WTC11 (cell line): ENCODE measurements at regions not wholly inside any gene's neighbourhood (a gene's known extent, or its start where the extent isn't known, plus 50 kb on each side); places are given as distances from the start of the nearest gene placed in this dataset.

ENCODE experiments used
- E2F4 ChIP-seq: sonication (generic); formaldehyde crosslinking; IDR thresholded peaks from 2 replicates; pipeline ENCODE4 v1.8.1; 2022; ENCODE audit warnings: low read depth, mild to moderate bottlenecking, moderate library complexity, missing genetic modification reagents, borderline replicate concordance
- HMGXB4 ChIP-seq: sonication (generic); formaldehyde crosslinking; IDR thresholded peaks from 2 replicates; pipeline ENCODE4 v1.8.1; 2023; ENCODE audit warnings: mild to moderate bottlenecking, moderate library complexity, missing genetic modification reagents
- KAT7 ChIP-seq: sonication (generic); formaldehyde crosslinking; IDR thresholded peaks from 2 replicates; pipeline ENCODE4 v1.8.1; 2023; ENCODE audit warnings: missing genetic modification reagents, mild to moderate bottlenecking, borderline replicate concordance
- NR1H2 ChIP-seq: sonication (generic); formaldehyde crosslinking; IDR thresholded peaks from 2 replicates; pipeline ENCODE4 v1.9.0; 2021; ENCODE audit warnings: mild to moderate bottlenecking, moderate library complexity, missing genetic modification reagents
- SMAD3 ChIP-seq: sonication (generic); formaldehyde crosslinking; IDR thresholded peaks from 2 replicates; pipeline ENCODE4 v1.8.0; 2022; ENCODE audit warnings: missing genetic modification reagents, mild to moderate bottlenecking, borderline replicate concordance
- TF ChIP-seq, protein P1 (sequence below): fragments of 200-600 bp; IDR thresholded peaks from 2 replicates; pipeline ENCODE4 v1.8.0; 2022; ENCODE audit warnings: antibody characterized with exemption
- TF ChIP-seq, protein P2 (sequence below): sonication (generic); formaldehyde crosslinking; conservative IDR thresholded peaks from 2 replicates; pipeline ENCODE4 v1.8.1; 2023; ENCODE audit warnings: mild to moderate bottlenecking, low read depth, missing genetic modification reagents, moderate library complexity
- TF ChIP-seq, protein P3 (sequence below): sonication (generic); formaldehyde crosslinking; IDR thresholded peaks from 2 replicates; pipeline ENCODE4 v1.8.1; 2023; ENCODE audit warnings: mild to moderate bottlenecking, missing genetic modification reagents, moderate library complexity

GRCh38 chr5:145050181-145050580, 785.0 kb downstream of the PRELID2 start:
- TF ChIP-seq SMAD3 (CRISPR knock-in tag): no peak
- TF ChIP-seq, protein P1, sequence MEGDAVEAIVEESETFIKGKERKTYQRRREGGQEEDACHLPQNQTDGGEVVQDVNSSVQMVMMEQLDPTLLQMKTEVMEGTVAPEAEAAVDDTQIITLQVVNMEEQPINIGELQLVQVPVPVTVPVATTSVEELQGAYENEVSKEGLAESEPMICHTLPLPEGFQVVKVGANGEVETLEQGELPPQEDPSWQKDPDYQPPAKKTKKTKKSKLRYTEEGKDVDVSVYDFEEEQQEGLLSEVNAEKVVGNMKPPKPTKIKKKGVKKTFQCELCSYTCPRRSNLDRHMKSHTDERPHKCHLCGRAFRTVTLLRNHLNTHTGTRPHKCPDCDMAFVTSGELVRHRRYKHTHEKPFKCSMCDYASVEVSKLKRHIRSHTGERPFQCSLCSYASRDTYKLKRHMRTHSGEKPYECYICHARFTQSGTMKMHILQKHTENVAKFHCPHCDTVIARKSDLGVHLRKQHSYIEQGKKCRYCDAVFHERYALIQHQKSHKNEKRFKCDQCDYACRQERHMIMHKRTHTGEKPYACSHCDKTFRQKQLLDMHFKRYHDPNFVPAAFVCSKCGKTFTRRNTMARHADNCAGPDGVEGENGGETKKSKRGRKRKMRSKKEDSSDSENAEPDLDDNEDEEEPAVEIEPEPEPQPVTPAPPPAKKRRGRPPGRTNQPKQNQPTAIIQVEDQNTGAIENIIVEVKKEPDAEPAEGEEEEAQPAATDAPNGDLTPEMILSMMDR: no peak
- TF ChIP-seq, protein P2, sequence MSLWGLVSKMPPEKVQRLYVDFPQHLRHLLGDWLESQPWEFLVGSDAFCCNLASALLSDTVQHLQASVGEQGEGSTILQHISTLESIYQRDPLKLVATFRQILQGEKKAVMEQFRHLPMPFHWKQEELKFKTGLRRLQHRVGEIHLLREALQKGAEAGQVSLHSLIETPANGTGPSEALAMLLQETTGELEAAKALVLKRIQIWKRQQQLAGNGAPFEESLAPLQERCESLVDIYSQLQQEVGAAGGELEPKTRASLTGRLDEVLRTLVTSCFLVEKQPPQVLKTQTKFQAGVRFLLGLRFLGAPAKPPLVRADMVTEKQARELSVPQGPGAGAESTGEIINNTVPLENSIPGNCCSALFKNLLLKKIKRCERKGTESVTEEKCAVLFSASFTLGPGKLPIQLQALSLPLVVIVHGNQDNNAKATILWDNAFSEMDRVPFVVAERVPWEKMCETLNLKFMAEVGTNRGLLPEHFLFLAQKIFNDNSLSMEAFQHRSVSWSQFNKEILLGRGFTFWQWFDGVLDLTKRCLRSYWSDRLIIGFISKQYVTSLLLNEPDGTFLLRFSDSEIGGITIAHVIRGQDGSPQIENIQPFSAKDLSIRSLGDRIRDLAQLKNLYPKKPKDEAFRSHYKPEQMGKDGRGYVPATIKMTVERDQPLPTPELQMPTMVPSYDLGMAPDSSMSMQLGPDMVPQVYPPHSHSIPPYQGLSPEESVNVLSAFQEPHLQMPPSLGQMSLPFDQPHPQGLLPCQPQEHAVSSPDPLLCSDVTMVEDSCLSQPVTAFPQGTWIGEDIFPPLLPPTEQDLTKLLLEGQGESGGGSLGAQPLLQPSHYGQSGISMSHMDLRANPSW: no peak
- TF ChIP-seq NR1H2 (CRISPR knock-in tag): no peak
- TF ChIP-seq, protein P3, sequence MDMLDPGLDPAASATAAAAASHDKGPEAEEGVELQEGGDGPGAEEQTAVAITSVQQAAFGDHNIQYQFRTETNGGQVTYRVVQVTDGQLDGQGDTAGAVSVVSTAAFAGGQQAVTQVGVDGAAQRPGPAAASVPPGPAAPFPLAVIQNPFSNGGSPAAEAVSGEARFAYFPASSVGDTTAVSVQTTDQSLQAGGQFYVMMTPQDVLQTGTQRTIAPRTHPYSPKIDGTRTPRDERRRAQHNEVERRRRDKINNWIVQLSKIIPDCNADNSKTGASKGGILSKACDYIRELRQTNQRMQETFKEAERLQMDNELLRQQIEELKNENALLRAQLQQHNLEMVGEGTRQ (CRISPR knock-in tag): no peak
- TF ChIP-seq KAT7 (CRISPR knock-in tag): no peak
- TF ChIP-seq E2F4 (CRISPR knock-in tag): no peak
- no peak for TF ChIP-seq HMGXB4
